HEK293T (cell line): ENCODE measurements at regions not wholly inside any gene's neighbourhood (a gene's known extent, or its start where the extent isn't known, plus 50 kb on each side); places are given as distances from the start of the nearest gene placed in this dataset.
"Not testable (repeated sequence)": the region's sequence is repeated elsewhere in the genome, so short reads cannot be mapped to it uniquely, and the experiment has no call there.

ENCODE experiments used
- CTCF ChIA-PET: fragments of 350-600 bp; formaldehyde crosslinking; extraction: SDS; loops from one replicate; lab custom pipeline; 2021; ENCODE audit warnings: antibody characterized with exemption, inconsistent platforms; lab: Yijun Ruan, JAX
- POLR2A ChIA-PET: fragments of 350-600 bp; formaldehyde crosslinking; extraction: SDS; loops from one replicate; lab custom pipeline; 2020; ENCODE audit warnings: antibody characterized with exemption, inconsistent platforms; lab: Yijun Ruan, JAX
- DNase-seq: peaks from one replicate; pipeline ENCODE4 v3.0.0; 2012; ENCODE audit warnings: mixed read lengths; ENCODE audit errors: extremely low spot score

DNA sequence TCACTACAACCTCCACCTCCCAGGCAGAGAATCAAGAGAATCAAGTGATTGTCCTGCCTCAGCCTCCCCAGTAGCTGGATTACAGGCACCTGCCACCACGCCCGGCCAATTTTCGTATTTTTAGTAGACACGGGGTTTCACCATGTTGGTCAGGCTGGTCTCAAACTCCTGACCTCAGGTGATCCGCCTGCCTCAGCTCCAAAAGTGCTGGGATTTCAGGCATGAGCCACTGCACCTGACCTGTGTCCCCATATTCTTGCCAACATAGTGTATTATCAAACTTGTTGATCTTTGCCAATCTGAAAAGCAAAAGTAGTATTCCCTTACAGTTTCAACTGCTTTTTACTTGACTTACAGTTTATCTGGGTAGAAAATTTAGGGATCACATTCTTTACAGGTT, 101.7 kb downstream of the SPDYE17 start:
- CTCF ChIA-PET, POLR2A ChIA-PET, DNase-seq: not testable (repeated sequence)

- CTCF ChIA-PET, DNase-seq, POLR2A ChIA-PET: not testable (repeated sequence)
These were observed 103.4 kb downstream of the SPDYE17 start for GRCh38 chr7:76928751-76929150.

- CTCF ChIA-PET, DNase-seq, POLR2A ChIA-PET: not testable (repeated sequence)
These were observed 104.3 kb downstream of the SPDYE17 start for GRCh38 chr7:76927741-76928393.

- CTCF ChIA-PET, DNase-seq, POLR2A ChIA-PET: not testable (repeated sequence)
These were observed 105.7 kb downstream of the SPDYE17 start for GRCh38 chr7:76926416-76926815.

DNA sequence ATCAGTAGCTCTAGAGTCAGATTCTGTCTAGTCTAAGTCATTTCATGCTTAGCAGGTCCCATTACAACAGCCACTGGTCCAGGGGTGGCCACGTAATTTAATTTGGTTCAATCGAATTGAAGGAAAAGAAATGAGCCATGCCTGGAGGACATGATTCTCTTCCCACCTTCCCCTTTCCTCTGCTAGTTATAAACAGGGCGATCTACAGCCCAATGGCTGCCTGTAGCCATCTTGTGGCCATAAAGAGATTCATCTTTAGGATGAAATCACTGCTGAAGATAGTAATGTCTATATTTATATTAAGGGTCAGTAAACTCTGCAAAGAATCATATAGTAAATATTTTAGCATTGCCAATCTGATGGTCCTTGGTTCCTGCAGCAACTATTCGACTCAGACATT, 107.4 kb downstream of the SPDYE17 start:
- DNase-seq = not testable (repeated sequence)

GRCh38 chr7:76918619-76919018, 113.5 kb downstream of the SPDYE17 start:
- CTCF ChIA-PET, DNase-seq, POLR2A ChIA-PET: not testable (repeated sequence)

More for the DNA sequence above, 107.4 kb downstream of the SPDYE17 start:
- CTCF ChIA-PET, POLR2A ChIA-PET: not testable (repeated sequence)

DNA sequence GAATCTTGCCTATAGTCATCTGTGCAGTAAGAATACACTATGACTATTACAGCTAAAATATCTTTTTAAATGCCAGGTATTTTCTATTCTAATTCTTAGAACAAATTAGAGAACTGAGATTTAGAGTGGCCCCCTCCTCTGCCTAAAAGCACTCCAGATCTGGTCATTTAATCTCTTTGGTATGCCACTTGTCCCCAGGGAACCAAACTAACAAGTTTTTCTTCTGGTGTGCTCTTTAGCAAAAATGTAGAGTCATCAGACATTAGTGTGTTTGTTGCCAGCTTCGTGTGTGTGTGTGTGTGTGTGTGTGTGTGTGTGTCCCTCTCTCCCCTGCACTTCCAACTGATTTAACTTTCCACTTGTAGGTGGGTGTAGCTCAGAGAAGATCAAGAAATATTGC, 117.8 kb downstream of the SPDYE17 start:
- CTCF ChIA-PET, POLR2A ChIA-PET, DNase-seq: not testable (repeated sequence)

- DNase-seq, POLR2A ChIA-PET, CTCF ChIA-PET: not testable (repeated sequence)
These were observed 119.9 kb downstream of the SPDYE17 start for GRCh38 chr7:76912011-76912814.

DNA sequence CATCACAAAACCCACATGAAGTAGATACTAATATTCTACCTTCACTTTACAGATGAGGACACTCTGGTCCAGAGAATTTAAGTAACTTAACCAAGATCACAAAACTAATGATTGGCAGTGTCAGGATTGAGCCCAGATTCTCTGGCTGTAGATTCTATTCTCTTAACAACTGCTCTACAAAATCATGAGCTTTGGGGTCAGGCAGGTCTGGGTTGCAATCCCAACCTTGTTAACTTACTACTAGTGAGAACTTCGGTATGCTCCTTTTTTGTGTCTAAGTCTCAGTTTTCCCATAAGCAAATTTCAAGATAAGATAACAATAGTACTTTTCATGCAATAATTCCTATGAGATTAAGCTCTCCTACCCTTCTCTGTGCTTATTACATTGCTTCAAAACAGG, 127.5 kb downstream of the SPDYE17 start:
- DNase-seq, CTCF ChIA-PET, POLR2A ChIA-PET: not testable (repeated sequence)

- DNase-seq, CTCF ChIA-PET, POLR2A ChIA-PET: not testable (repeated sequence)
These were observed 130.0 kb downstream of the SPDYE17 start for GRCh38 chr7:76901944-76902710.

GRCh38 chr7:76898807-76899206, 133.4 kb downstream of the SPDYE17 start:
- DNase-seq, POLR2A ChIA-PET, CTCF ChIA-PET: not testable (repeated sequence)

- DNase-seq, CTCF ChIA-PET, POLR2A ChIA-PET: not testable (repeated sequence)
These were observed 135.2 kb downstream of the SPDYE17 start for GRCh38 chr7:76897007-76897406.

DNA sequence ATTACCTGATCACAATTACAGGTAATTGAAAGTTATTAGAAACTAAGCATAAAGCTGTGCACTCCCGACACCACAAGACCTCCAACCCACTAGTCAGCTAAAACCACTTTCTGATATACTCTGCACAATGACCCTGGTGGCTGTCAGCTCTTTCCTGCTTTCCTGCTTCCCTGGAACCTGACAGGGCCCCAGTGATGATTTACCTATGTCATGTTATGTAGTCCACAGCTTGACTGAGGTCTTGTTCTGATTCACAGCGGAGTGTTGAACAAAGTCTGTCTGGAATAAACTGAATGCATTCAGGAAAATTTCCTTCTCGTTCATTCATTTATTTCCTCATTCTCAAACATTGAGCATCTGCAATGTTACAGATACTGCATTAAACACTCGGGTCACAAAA, 136.5 kb downstream of the SPDYE17 start:
- POLR2A ChIA-PET, DNase-seq, CTCF ChIA-PET: not testable (repeated sequence)

DNA sequence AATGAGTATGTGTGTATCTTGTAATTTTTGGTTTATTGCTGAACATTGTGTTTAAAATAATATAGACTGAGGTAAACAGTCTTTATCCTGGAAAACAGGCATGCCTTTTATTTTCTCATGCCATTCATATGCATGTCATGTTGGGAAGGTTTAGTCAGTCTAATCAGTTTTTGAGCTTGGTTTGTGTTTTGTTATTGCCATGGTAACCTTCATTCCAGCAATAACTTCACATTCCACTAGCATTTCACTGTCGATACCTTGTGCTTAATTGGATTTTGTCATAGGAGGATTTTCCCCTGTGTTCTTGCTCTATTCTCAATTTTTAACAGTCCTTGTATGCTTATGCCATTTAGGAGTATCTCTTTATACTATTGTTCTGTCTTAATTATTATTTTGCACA, 140.4 kb downstream of the SPDYE17 start:
- DNase-seq, CTCF ChIA-PET, POLR2A ChIA-PET: not testable (repeated sequence)

DNA sequence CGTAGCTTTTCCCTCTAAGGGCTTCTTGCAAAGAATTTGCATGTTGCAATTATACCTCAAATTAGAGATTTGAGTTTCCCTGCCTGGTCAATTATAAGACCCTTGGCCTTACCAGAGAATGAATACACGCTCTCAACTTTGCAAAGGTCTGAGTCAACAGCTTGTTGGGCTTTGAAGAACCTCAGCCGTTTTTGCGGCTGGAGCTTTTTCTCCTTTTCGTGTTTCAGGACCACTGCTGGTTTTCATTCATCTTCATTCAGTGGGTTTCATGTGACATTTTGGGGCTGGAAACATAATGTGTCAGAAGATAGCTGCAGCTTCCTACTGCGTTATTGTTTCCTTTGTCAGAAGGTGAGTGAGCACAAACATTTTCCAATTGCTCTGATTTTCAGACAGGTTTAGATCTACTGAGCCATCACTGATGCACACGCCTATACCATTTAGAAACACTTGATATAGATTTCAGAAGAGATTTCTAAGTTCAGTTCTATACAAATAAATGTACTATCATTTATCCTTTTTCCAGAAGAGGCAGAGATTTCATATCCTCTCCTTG, 152.3 kb downstream of the SPDYE17 start:
- CTCF ChIA-PET, DNase-seq, POLR2A ChIA-PET: not testable (repeated sequence)

DNA sequence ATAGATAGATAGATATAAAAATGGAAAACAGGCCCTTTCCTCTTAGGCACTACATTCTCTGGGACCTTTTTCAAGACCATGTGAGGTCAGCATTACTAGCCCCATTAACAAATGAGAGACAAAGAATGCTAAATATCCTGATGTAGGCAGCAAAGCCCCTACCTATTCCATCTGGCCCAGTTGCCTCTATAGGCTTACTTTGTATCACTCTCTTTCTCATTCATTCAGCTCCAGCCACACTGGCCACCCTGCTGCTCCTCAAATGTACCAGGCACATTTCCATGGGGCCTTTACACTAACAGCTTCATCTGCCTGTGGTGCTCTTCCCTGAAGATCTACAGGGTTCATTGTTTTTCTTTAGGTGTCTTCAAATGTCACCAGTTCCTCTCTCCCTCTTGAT, 156.4 kb downstream of the SPDYE17 start:
- DNase-seq, POLR2A ChIA-PET, CTCF ChIA-PET: not testable (repeated sequence)

DNA sequence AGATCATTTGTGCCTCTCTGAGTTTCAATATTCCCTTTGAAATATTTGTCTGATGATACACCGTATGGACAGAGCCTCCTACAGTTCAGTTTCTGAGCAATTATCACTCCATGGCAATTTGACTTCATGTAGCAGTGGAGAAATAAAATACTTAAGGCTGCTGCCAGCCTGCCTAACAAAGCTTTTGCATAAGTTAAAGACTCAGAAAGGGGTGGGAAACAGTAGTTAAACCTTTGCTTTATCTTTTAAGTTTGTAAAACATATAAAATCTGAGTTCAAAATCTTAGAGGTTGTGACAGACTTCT, 161.7 kb downstream of the SPDYE17 start:
- CTCF ChIA-PET, DNase-seq, POLR2A ChIA-PET: not testable (repeated sequence)

DNA sequence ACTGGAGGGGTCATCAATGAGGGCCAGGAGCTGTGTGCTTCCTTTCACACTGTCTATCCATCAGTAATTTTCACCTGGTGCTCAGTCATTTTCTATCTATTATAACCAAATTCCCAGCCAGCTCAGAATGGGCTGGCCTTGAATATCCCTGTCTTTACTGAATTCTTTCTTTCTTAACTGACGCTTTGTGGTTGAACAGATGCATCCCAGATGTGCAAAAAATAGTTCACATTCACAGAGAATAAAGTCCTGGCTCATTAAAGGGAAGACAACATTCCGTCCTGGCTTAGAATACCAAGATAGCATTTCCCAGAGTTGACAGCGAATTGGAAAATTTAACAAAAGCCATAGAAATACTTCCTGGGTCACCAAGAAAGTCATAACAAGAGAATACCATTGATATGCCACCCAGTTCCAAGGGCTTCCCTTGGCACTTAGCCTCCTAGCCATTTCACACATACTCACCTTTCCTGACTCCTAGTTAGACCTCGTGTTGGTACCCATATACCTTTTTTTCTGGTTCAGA, 164.7 kb downstream of the SPDYE17 start:
- POLR2A ChIA-PET, CTCF ChIA-PET, DNase-seq: not testable (repeated sequence)
